ENCODE measurements at regions not wholly inside any gene's neighbourhood (a gene's known extent, or its start where the extent isn't known, plus 50 kb on each side); places are given as distances from the start of the nearest gene placed in this dataset.
"Not testable (repeated sequence)": the region's sequence is repeated elsewhere in the genome, so short reads cannot be mapped to it uniquely, and the experiment has no call there.

DNA sequence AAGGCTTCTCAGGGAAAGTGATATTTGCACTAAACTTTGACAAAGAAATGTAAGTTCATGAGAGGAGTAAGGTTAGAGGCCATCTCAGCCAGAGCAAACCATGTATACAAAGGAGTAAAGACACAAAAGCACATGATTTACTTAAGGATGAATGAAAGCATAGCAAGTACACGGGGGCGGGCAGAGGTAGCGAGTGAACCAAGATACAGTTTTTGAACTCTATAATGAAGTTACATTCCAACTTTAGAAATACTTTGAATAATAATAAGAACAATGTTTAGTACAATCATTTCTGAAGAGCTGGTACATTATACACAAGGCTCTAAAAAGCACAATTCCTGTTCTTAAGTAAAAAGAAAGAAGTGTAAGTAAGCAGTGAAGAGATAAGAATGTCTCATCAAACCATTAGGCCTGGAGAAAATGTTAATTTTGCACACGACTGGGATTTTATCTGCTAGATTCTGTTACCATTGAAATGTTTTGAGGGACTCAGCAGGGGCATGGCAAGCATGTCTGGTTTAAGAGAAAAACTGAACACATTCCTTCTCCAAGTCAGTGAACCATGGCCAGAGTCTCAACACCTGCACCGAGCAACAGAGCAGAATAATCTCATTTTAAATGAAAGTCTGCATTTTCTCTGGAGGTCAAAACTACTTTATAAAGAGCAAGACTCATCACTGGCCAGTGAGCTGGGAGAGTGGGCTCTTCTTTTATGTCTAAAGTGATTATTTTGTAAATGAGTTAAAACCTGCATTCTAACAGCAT, 147.6 kb upstream of the TRPM3 start:
- Histone ChIP-seq H3K27ac (ENCODE audit: low read depth, low read length) (no peak overlapping the region), H3K36me3 (ENCODE audit: control insufficient read depth in 2 of 3, insufficient read depth in 3 of 3, low read length in 3 of 3) (no peaks in the 10 kb centered on the region), H3K9me3 (ENCODE audit: control insufficient read depth in 2 of 3, low read length in 3 of 3) (no peaks in the 10 kb centered on the region), H3K27me3 (ENCODE audit: control insufficient read depth in 2 of 2, insufficient read depth in 2 of 2, low read length in 2 of 2) (no peaks in the 10 kb centered on the region), H3K4me3 (ENCODE audit: low read length) (no peak overlapping the region), H3K4me1 (ENCODE audit: control insufficient read depth in 2 of 2, insufficient read depth in 2 of 2, low read length in 2 of 2) (no peaks in the 10 kb centered on the region)
- ChIA-PET CTCF (interaction anchor here (0.7 kb wide), 1 partner anchor 99 kb away, joined by 3 read pairs; no protein-coding TSS in a partner anchor), POLR2A (no interaction called here)
- Mint-ChIP-seq H3K4me1 (no peaks in the 10 kb centered on the region), H3K36me3 (no peaks in the 10 kb centered on the region), H3K27me3 (peaks cover 0 to 18% (median 12%) of the 10 kb centered on the region in 5 donors), H3K9me3 (peaks cover 0 to 5% (median 0%) of the 10 kb centered on the region in 11 donors), H3K4me3 (no peak overlapping the region), H3K27ac (no peak overlapping the region)
- ATAC-seq (no peak), DNase-seq (no peak)
- intact Hi-C loops (cut with micrococcal nuclease) = no loop called here

DNA sequence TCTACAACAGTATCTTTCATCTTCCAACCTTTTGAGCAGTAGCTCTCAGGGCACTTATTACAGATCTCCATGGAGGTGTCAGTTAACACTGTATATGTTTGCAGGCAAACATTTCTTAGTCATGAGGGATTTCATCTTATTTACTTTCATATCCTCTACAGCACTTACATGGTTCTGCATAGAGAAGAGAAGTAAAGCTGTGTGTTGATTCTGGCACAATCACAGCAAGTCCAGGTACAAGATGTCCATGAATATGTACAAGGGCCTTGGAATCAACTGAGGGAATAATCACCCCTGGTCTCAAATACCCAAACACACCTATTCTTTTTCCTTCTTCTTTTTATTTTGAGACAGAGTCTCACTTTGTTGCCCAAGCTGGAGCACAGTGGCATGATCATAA, 142.0 kb upstream of the TRPM3 start:
- H3K9me3 Mint-ChIP-seq = peaks cover 0 to 14% (median 3%) of the 10 kb centered on the region in 11 donors
- Histone ChIP-seq H3K4me1 (ENCODE audit: control insufficient read depth in 2 of 2, insufficient read depth in 2 of 2, low read length in 2 of 2) (no peaks in the 10 kb centered on the region), H3K36me3 (ENCODE audit: control insufficient read depth in 2 of 3, insufficient read depth in 3 of 3, low read length in 3 of 3) (no peaks in the 10 kb centered on the region), H3K9me3 (ENCODE audit: control insufficient read depth in 2 of 3, low read length in 3 of 3) (no peaks in the 10 kb centered on the region), H3K27me3 (ENCODE audit: control insufficient read depth in 2 of 2, insufficient read depth in 2 of 2, low read length in 2 of 2) (no peaks in the 10 kb centered on the region), H3K27ac (ENCODE audit: low read depth, low read length) (no peak overlapping the region), H3K4me3 (ENCODE audit: low read length) (no peak overlapping the region)
- H3K27ac Mint-ChIP-seq = no peak overlapping the region
- no peaks in the 10 kb centered on the region for H3K4me1 Mint-ChIP-seq
- DNase-seq (no peak), ATAC-seq (no peak)
- ChIA-PET CTCF (no interaction called here), POLR2A (no interaction called here)
- no peaks in the 10 kb centered on the region for H3K36me3 Mint-ChIP-seq
- H3K4me3 Mint-ChIP-seq = no peak overlapping the region
- H3K27me3 Mint-ChIP-seq = peaks cover 0 to 25% (median 15%) of the 10 kb centered on the region in 5 donors
- intact Hi-C loops (cut with micrococcal nuclease) = no loop called here

- Mint-ChIP-seq H3K27me3 (peaks cover 0 to 13% (median 4%) of the 10 kb centered on the region in 5 donors), H3K9me3 (peaks cover 0 to 14% (median 3%) of the 10 kb centered on the region in 11 donors)
- H3K4me3 Mint-ChIP-seq; H3K4me1 ChIP-seq (ENCODE audit: control insufficient read depth in 2 of 2, insufficient read depth in 2 of 2, low read length in 2 of 2); H3K4me1 Mint-ChIP-seq; H3K4me3 ChIP-seq (ENCODE audit: low read length); CTCF ChIA-PET; intact Hi-C loops (cut with micrococcal nuclease); H3K9me3 ChIP-seq (ENCODE audit: control insufficient read depth in 2 of 3, low read length in 3 of 3); POLR2A ChIA-PET; ATAC-seq; H3K27ac Mint-ChIP-seq; DNase-seq; H3K27me3 ChIP-seq (ENCODE audit: control insufficient read depth in 2 of 2, insufficient read depth in 2 of 2, low read length in 2 of 2); H3K36me3 ChIP-seq (ENCODE audit: control insufficient read depth in 2 of 3, insufficient read depth in 3 of 3, low read length in 3 of 3); H3K36me3 Mint-ChIP-seq; H3K27ac ChIP-seq (ENCODE audit: low read depth, low read length): not testable (repeated sequence)
Measured at GRCh38 chr9:71260419-71260818, 139.0 kb upstream of the TRPM3 start.

GRCh38 chr9:71254592-71255277, 133.3 kb upstream of the TRPM3 start:
- no peaks in the 10 kb centered on the region for H3K9me3 ChIP-seq (ENCODE audit: control insufficient read depth in 2 of 3, low read length in 3 of 3)
- ATAC-seq = no peak
- intact Hi-C loops (cut with micrococcal nuclease) = no loop called here
- no peaks in the 10 kb centered on the region for H3K36me3 ChIP-seq (ENCODE audit: control insufficient read depth in 2 of 3, insufficient read depth in 3 of 3, low read length in 3 of 3)
- no peak overlapping the region for H3K4me3 Mint-ChIP-seq
- H3K36me3 Mint-ChIP-seq = no peaks in the 10 kb centered on the region
- ChIA-PET POLR2A (no interaction called here), CTCF (no interaction called here)
- H3K4me1 Mint-ChIP-seq = no peaks in the 10 kb centered on the region
- H3K9me3 Mint-ChIP-seq = peaks cover 0 to 7% (median 3%) of the 10 kb centered on the region in 11 donors
- peaks cover 0 to 3% of the 10 kb centered on the region in 2 donors for H3K27me3 ChIP-seq (ENCODE audit: control insufficient read depth in 2 of 2, insufficient read depth in 2 of 2, low read length in 2 of 2)
- H3K27ac Mint-ChIP-seq = no peak overlapping the region
- H3K27me3 Mint-ChIP-seq = peaks cover 0 to 13% (median 2%) of the 10 kb centered on the region in 5 donors
- no peak for DNase-seq
- H3K4me1 ChIP-seq (ENCODE audit: control insufficient read depth in 2 of 2, insufficient read depth in 2 of 2, low read length in 2 of 2) = no peaks in the 10 kb centered on the region
- H3K27ac ChIP-seq (ENCODE audit: low read depth, low read length) = no peak overlapping the region
- H3K4me3 ChIP-seq (ENCODE audit: low read length) = no peak overlapping the region

- Mint-ChIP-seq H3K4me3 (no peak overlapping the region), H3K27ac (no peak overlapping the region), H3K36me3 (no peaks in the 10 kb centered on the region), H3K27me3 (peaks cover 0 to 14% (median 2%) of the 10 kb centered on the region in 5 donors), H3K9me3 (peaks cover 0 to 3% (median 0%) of the 10 kb centered on the region in 11 donors), H3K4me1 (no peaks in the 10 kb centered on the region)
- Histone ChIP-seq H3K36me3 (ENCODE audit: control insufficient read depth in 2 of 3, insufficient read depth in 3 of 3, low read length in 3 of 3) (no peaks in the 10 kb centered on the region), H3K4me3 (ENCODE audit: low read length) (no peak overlapping the region), H3K27me3 (ENCODE audit: control insufficient read depth in 2 of 2, insufficient read depth in 2 of 2, low read length in 2 of 2) (peaks cover 0 to 3% of the 10 kb centered on the region in 2 donors), H3K4me1 (ENCODE audit: control insufficient read depth in 2 of 2, insufficient read depth in 2 of 2, low read length in 2 of 2) (no peaks in the 10 kb centered on the region), H3K27ac (ENCODE audit: low read depth, low read length) (no peak overlapping the region), H3K9me3 (ENCODE audit: control insufficient read depth in 2 of 3, low read length in 3 of 3) (no peaks in the 10 kb centered on the region)
- DNase-seq (no peak), ATAC-seq (no peak)
- intact Hi-C loops (cut with micrococcal nuclease) = no loop called here
- ChIA-PET POLR2A (no interaction called here), CTCF (no interaction called here)
Measured at GRCh38 chr9:71253011-71253410, 131.6 kb upstream of the TRPM3 start.

DNA sequence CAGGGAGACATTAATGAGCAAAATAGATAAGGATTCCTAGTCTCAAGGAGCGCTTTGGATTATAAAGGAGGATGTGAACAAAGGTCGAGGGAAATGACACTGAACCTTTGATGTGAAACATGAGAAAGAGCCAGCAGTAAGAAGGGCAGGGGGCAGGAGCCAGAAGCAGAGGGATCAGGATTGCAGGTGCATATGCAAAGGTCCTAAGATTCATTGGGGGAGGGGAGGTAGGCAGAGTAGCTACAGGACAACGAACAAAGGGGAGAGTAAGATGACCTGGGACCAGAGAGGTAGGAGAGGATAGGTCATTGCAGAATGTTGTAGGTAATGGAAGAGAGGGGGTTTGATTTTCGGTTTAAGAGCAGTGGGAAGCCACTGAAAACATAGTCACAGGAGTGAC, 129.2 kb upstream of the TRPM3 start:
- Histone ChIP-seq H3K27ac (ENCODE audit: low read depth, low read length) (no peak overlapping the region), H3K4me3 (ENCODE audit: low read length) (no peak overlapping the region), H3K27me3 (ENCODE audit: control insufficient read depth in 2 of 2, insufficient read depth in 2 of 2, low read length in 2 of 2) (peaks cover 0 to 3% of the 10 kb centered on the region in 2 donors), H3K4me1 (ENCODE audit: control insufficient read depth in 2 of 2, insufficient read depth in 2 of 2, low read length in 2 of 2) (no peaks in the 10 kb centered on the region), H3K9me3 (ENCODE audit: control insufficient read depth in 2 of 3, low read length in 3 of 3) (no peaks in the 10 kb centered on the region), H3K36me3 (ENCODE audit: control insufficient read depth in 2 of 3, insufficient read depth in 3 of 3, low read length in 3 of 3) (no peaks in the 10 kb centered on the region)
- ChIA-PET CTCF (no interaction called here), POLR2A (no interaction called here)
- no peaks in the 10 kb centered on the region for H3K4me1 Mint-ChIP-seq
- no peak overlapping the region for H3K4me3 Mint-ChIP-seq
- intact Hi-C loops (cut with micrococcal nuclease) = no loop called here
- DNase-seq = no peak
- H3K27ac Mint-ChIP-seq = no peak overlapping the region
- peaks cover 0 to 14% (median 6%) of the 10 kb centered on the region in 5 donors for H3K27me3 Mint-ChIP-seq
- no peaks in the 10 kb centered on the region for H3K36me3 Mint-ChIP-seq
- peaks cover 0 to 3% (median 0%) of the 10 kb centered on the region in 11 donors for H3K9me3 Mint-ChIP-seq
- no peak for ATAC-seq
